Cerebellar nuclear complex (tissue), 1 donor: ENCODE measurements at regions not wholly inside any gene's neighbourhood (a gene's known extent, or its start where the extent isn't known, plus 50 kb on each side); places are given as distances from the start of the nearest gene placed in this dataset.

Experiments
- DNase-seq, 2 experiments: peaks; one replicate each; lab custom pipeline; 2025; lab: John Stamatoyannopoulos, UW

- DNase-seq, result no peak
Measured at GRCh38 chr10:8481718-8482504, 427.4 kb downstream of the GATA3 start.

GRCh38 chr10:8485032-8485431 is 430.5 kb downstream of the GATA3 start:
- DNase-seq, result no peak

GRCh38 chr10:8487346-8487745 is 432.9 kb downstream of the GATA3 start:
- no peak for DNase-seq

- DNase-seq, result no peak
Measured at GRCh38 chr10:8489232-8489631, 434.7 kb downstream of the GATA3 start.

GRCh38 chr10:8489823-8490222 is 435.3 kb downstream of the GATA3 start:
- no peak for DNase-seq

- no peak for DNase-seq
Measured at GRCh38 chr10:8498290-8498689, 443.8 kb downstream of the GATA3 start.

- DNase-seq, result no peak
Measured at GRCh38 chr10:8498881-8499280, 444.4 kb downstream of the GATA3 start.

GRCh38 chr10:8499312-8499711 is 444.8 kb downstream of the GATA3 start:
- DNase-seq, result no peak

GRCh38 chr10:8499752-8500390 is 445.4 kb downstream of the GATA3 start:
- DNase-seq, result no peak

GRCh38 chr10:8502573-8502972 is 448.1 kb downstream of the GATA3 start:
- DNase-seq, result no peak

GRCh38 chr10:8504499-8504898 is 450.0 kb downstream of the GATA3 start:
- DNase-seq, result no peak

- no peak for DNase-seq
Measured at GRCh38 chr10:8507156-8507555, 452.7 kb downstream of the GATA3 start.

- DNase-seq, result no peak
Measured at GRCh38 chr10:8508882-8509281, 454.4 kb downstream of the GATA3 start.

GRCh38 chr10:8510471-8510870 is 456.0 kb downstream of the GATA3 start:
- DNase-seq, result no peak

GRCh38 chr10:8511026-8511425 is 456.5 kb downstream of the GATA3 start:
- no peak for DNase-seq

- DNase-seq, result no peak
Measured at GRCh38 chr10:8513155-8514147, 459.0 kb downstream of the GATA3 start.

GRCh38 chr10:8520382-8520781 is 465.9 kb downstream of the GATA3 start:
- no peak for DNase-seq

GRCh38 chr10:8527773-8528172 is 473.3 kb downstream of the GATA3 start:
- DNase-seq, result no peak

GRCh38 chr10:8531116-8531515 is 476.6 kb downstream of the GATA3 start:
- DNase-seq, result no peak

GRCh38 chr10:8532647-8533046 is 478.2 kb downstream of the GATA3 start:
- DNase-seq, result no peak

GRCh38 chr10:8533462-8533861 is 479.0 kb downstream of the GATA3 start:
- DNase-seq, result no peak

GRCh38 chr10:8534096-8534495 is 479.6 kb downstream of the GATA3 start:
- DNase-seq, result no peak
